GM12878 (cell line): ENCODE measurements at regions not wholly inside any gene's neighbourhood (a gene's known extent, or its start where the extent isn't known, plus 50 kb on each side); places are given as distances from the start of the nearest gene placed in this dataset.

Experiments used
- ATAC-seq: fragments of 200-7000 bp; cut with Tn5 transposase; 3 replicates; pipeline ENCODE4 v1.9.1; 2020; ENCODE audit warnings: mild to moderate bottlenecking, moderate library complexity
- BruUV-seq: library from RNA; stranded (reverse); fragments of 400-500 nt; replicated peaks from 2 replicates; lab custom pipeline; 2021; lab: Mats Ljungman, UMichigan
- CTCF ChIA-PET: fragments of 300-600 bp; sonication (Branson Sonifier 250); formaldehyde crosslinking; extraction: SDS; loops from one replicate; lab custom pipeline; 2021; ENCODE audit warnings: inconsistent platforms; lab: Yijun Ruan, JAX
- POLR2A ChIA-PET: fragments of 350-600 bp; formaldehyde crosslinking; extraction: SDS; loops from one replicate; lab custom pipeline; 2021; ENCODE audit warnings: inconsistent platforms; lab: Charles Lee
- RAD21 ChIA-PET: fragments of 300-600 bp; sonication (Branson Sonifier 250); formaldehyde crosslinking; loops from one replicate; lab custom pipeline; 2023; ENCODE audit warnings: antibody characterized with exemption; ENCODE audit not compliant: unreplicated experiment; lab: Charles Lee
- SMC1A ChIA-PET: fragments of 300-600 bp; sonication (Branson Sonifier 250); formaldehyde crosslinking; loops from one replicate; lab custom pipeline; 2023; ENCODE audit not compliant: unreplicated experiment, uncharacterized antibody; lab: Charles Lee
- DNase-seq: peaks from one replicate; pipeline ENCODE4 v3.0.0-alpha.2; 2011; ENCODE audit warnings: low read depth, low spot score
- FAIRE-seq: peaks from 3 replicates; lab custom pipeline; 2011; peaks lifted over from hg19 to GRCh38; lab: Jason Lieb, UNC
- H2AFZ ChIP-seq: 2 replicates; pipeline ENCODE4 v1.6.0; 2011; ENCODE audit warnings: low read depth, low read length, control low read depth; ENCODE audit not compliant: control insufficient read depth
- H3K27ac ChIP-seq: 2 replicates; pipeline ENCODE4 v1.5.1; 2011; ENCODE audit warnings: control low read depth; ENCODE audit not compliant: control insufficient read depth, insufficient read depth
- H3K27me3 ChIP-seq, 2 experiments: replicated peaks in 1 of 2; 2 replicates each; pipeline versions ENCODE4 v1.6.0 to v1.6.1; 2011; ENCODE audit warnings: low read length in 1 of 2; ENCODE audit not compliant: control insufficient read depth in 2 of 2, insufficient read depth in 2 of 2
- H3K36me3 ChIP-seq, 2 experiments: 2 replicates each; pipeline ENCODE4 v1.5.1; 2011; ENCODE audit warnings: low read length in 1 of 2; ENCODE audit not compliant: control insufficient read depth in 2 of 2, insufficient read depth in 2 of 2
- H3K4me1 ChIP-seq: 2 replicates; pipeline ENCODE4 v1.6.1; 2011; ENCODE audit warnings: mild to moderate bottlenecking, low read length, moderate library complexity, mixed read lengths; ENCODE audit not compliant: control insufficient read depth, insufficient read depth
- H3K4me2 ChIP-seq: 2 replicates; pipeline ENCODE4 v1.6.0; 2011; ENCODE audit warnings: control low read depth; ENCODE audit not compliant: control insufficient read depth, insufficient read depth
- H3K4me3 ChIP-seq: fragments of 200-600 bp; sonication (generic); 2 replicates; pipeline ENCODE4 v1.5.1; 2016
- H3K79me2 ChIP-seq: 2 replicates; pipeline ENCODE4 v1.6.0; 2011; ENCODE audit warnings: low read length; ENCODE audit not compliant: control insufficient read depth, insufficient read depth
- H3K9ac ChIP-seq: 2 replicates; pipeline ENCODE4 v1.8.0; 2011; ENCODE audit warnings: low read length, control low read depth, mixed read lengths; ENCODE audit not compliant: control insufficient read depth, insufficient read depth
- H3K9me3 ChIP-seq: replicated peaks from 3 replicates; pipeline ENCODE4 v1.5.1; 2011; ENCODE audit warnings: mild to moderate bottlenecking, low read length; ENCODE audit not compliant: control insufficient read depth, insufficient read depth
- H4K20me1 ChIP-seq: 2 replicates; pipeline ENCODE4 v1.6.0; 2011; ENCODE audit not compliant: control insufficient read depth, insufficient read depth
- HDGF ChIP-seq: fragments of 450-650 bp; IDR thresholded peaks from 2 replicates; pipeline ENCODE4 v1.6.1; 2016; ENCODE audit warnings: antibody characterized with exemption
- IKZF1 ChIP-seq: fragments of 450-650 bp; conservative IDR thresholded peaks from 2 replicates; pipeline ENCODE4 v1.6.1; 2017; ENCODE audit warnings: antibody characterized with exemption, mild to moderate bottlenecking
- JUND ChIP-seq: IDR thresholded peaks from 2 replicates; pipeline ENCODE4 v1.6.1; 2012; ENCODE audit warnings: low read depth, mild to moderate bottlenecking, low read length, improper control_type of control experiment, moderate library complexity
- LARP7 ChIP-seq: fragments of 450-650 bp; IDR thresholded peaks from 2 replicates; pipeline ENCODE4 v1.6.1; 2017; ENCODE audit warnings: mild to moderate bottlenecking
- MEF2A ChIP-seq: IDR thresholded peaks from 2 replicates; pipeline ENCODE4 v1.6.1; 2011; ENCODE audit warnings: low read depth, mild to moderate bottlenecking, low read length, moderate library complexity; ENCODE audit not compliant: insufficient read depth
- MTA3 ChIP-seq: IDR thresholded peaks from 2 replicates; pipeline ENCODE4 v1.6.1; 2012; ENCODE audit warnings: low read length, inconsistent platforms, borderline replicate concordance
- RCOR1 ChIP-seq: conservative IDR thresholded peaks from 2 replicates; pipeline ENCODE4 v1.6.1; 2012; ENCODE audit warnings: low read depth, low read length, improper control_type of control experiment
- SP1 ChIP-seq: IDR thresholded peaks from one replicate; pipeline ENCODE4 v1.6.1; 2011; ENCODE audit warnings: low read depth, low read length
- STAT3 ChIP-seq: IDR thresholded peaks from 2 replicates; pipeline ENCODE4 v1.6.1; 2011; ENCODE audit warnings: low read depth, low read length, improper control_type of control experiment
- TBL1XR1 ChIP-seq: IDR thresholded peaks from 2 replicates; pipeline ENCODE4 v1.6.1; 2012; ENCODE audit warnings: low read depth, low read length, improper control_type of control experiment
- WGBS: methylation state at CpG from one replicate; pipeline ENCODE4 v1.1.6; 2016; ENCODE audit warnings: low lambda C conversion rate; ENCODE audit not compliant: insufficient replicate concordance, insufficient coverage; ENCODE audit errors: missing lambda C conversion rate; 5-methylcytosine and 5-hydroxymethylcytosine counted together
- in situ Hi-C: fragments of 300-500 bp; cut with MboI; formaldehyde crosslinking; loops from 9 replicates; pipeline ENCODE4 v1.14.3; 2018; ENCODE audit warnings: mixed read lengths
- intact Hi-C: fragments of 100-400 bp; cut with micrococcal nuclease; formaldehyde crosslinking; loops from one replicate; pipeline ENCODE4 v1.14.2; 2022; ENCODE audit not compliant: unreplicated experiment
- TF ChIP-seq, protein P1 (sequence below): IDR thresholded peaks from 2 replicates; pipeline ENCODE4 v1.6.1; 2011; ENCODE audit warnings: low read depth, low read length, improper control_type of control experiment, borderline replicate concordance
- TF ChIP-seq, protein P2 (sequence below), 3 experiments: IDR thresholded peaks in 2 of 3; conservative IDR thresholded peaks in 1 of 3; 2 replicates each; pipeline ENCODE4 v1.5.1; 2011; ENCODE audit warnings: low read depth in 3 of 3, low read length in 3 of 3, mild to moderate bottlenecking in 3 of 3, control low read depth in 2 of 3, moderate library complexity in 2 of 3, inconsistent platforms in 1 of 3, mixed read lengths in 1 of 3; ENCODE audit not compliant: control insufficient read depth in 2 of 3, insufficient read depth in 1 of 3; ENCODE audit errors: extremely low read depth in 1 of 3

DNA sequence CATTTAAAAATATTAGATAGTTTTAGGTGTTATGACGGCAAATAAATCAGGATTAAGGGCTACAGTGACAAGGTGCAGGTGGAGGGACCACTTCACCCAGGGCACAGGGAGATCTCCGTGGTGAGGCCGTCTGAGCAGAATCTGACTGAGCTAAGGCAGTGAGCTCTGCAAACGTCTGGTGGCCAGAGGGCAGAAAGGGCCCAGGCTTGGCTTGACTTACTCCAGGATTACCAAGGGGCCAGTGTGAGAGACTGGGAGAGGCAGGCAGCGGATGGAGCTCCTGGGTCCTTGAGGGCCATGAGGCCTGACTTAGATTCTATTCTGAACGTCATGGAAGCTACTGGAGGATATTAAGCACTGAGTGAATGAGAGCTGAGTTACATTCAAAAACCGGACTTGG is 125.9 kb upstream of the B3GAT1 start:
- Histone ChIP-seq H3K4me2 (no peak overlapping the region), H2AFZ (no peak overlapping the region), H3K27me3 (peaks cover 0 to 4% of the 10 kb centered on the region in 2 experiments; a peak in 2 of 4 replicates), H3K27ac (no peak overlapping the region), H3K79me2 (no peaks in the 10 kb centered on the region), H3K9ac (no peak overlapping the region), H4K20me1 (no peaks in the 10 kb centered on the region), H3K9me3 (no peaks in the 10 kb centered on the region), H3K4me1 (no peaks in the 10 kb centered on the region), H3K36me3 (no peaks in the 10 kb centered on the region), H3K4me3 (no peak overlapping the region)
- TF ChIP-seq STAT3: no peak
- no peak for TF ChIP-seq TBL1XR1
- TF ChIP-seq SP1: no peak
- SMC1A ChIA-PET: no interaction called here
- in situ Hi-C loops: no loop called here
- no TSS peak for BruUV-seq
- WGBS: 20% methylated on average over 7 of the region's 7 CpGs
- RAD21 ChIA-PET: no interaction called here
- POLR2A ChIA-PET: no interaction called here
- ATAC-seq: no peak
- DNase-seq: no peak
- no peak for FAIRE-seq
- intact Hi-C loops: no loop called here
- CTCF ChIA-PET: no interaction called here

DNA sequence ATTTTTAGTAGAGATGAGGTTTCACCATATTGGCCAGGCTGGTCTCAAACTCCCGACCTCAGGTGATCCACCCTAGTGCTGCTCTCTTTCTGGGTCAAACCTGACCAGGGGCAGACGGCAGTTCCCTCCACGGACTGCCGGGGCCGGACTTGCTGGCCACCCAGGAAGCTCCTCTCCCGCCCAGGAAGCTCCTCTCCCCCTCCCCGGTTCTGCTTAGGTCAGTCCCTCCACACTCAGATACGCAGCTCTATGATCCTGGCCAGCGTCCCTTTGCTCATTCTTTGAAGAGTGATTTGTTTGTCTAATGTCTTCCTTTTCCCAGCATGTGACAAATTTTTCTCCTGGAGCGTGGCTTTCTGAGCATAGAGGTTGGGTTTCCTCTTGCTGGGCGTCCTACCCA is 125.3 kb upstream of the B3GAT1 start:
- H4K20me1 ChIP-seq: no peaks in the 10 kb centered on the region
- H3K27me3 ChIP-seq: peaks cover 0 to 4% of the 10 kb centered on the region in 2 experiments; a peak in 2 of 4 replicates
- ChIA-PET POLR2A (no interaction called here), SMC1A (no interaction called here)
- no peak overlapping the region for H3K4me3 ChIP-seq
- no peaks in the 10 kb centered on the region for H3K79me2 ChIP-seq
- H3K9me3 ChIP-seq: no peaks in the 10 kb centered on the region
- in situ Hi-C loops: no loop called here
- ATAC-seq: no peak
- no peak for FAIRE-seq
- TF ChIP-seq RCOR1: no peak
- no peak for TF ChIP-seq JUND
- TF ChIP-seq MEF2A: no peak
- no peak for TF ChIP-seq MTA3
- TF ChIP-seq LARP7: no peak
- TF ChIP-seq IKZF1: no peak
- TF ChIP-seq, protein P1, sequence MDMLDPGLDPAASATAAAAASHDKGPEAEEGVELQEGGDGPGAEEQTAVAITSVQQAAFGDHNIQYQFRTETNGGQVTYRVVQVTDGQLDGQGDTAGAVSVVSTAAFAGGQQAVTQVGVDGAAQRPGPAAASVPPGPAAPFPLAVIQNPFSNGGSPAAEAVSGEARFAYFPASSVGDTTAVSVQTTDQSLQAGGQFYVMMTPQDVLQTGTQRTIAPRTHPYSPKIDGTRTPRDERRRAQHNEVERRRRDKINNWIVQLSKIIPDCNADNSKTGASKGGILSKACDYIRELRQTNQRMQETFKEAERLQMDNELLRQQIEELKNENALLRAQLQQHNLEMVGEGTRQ: no peak
- TF ChIP-seq, protein P2, sequence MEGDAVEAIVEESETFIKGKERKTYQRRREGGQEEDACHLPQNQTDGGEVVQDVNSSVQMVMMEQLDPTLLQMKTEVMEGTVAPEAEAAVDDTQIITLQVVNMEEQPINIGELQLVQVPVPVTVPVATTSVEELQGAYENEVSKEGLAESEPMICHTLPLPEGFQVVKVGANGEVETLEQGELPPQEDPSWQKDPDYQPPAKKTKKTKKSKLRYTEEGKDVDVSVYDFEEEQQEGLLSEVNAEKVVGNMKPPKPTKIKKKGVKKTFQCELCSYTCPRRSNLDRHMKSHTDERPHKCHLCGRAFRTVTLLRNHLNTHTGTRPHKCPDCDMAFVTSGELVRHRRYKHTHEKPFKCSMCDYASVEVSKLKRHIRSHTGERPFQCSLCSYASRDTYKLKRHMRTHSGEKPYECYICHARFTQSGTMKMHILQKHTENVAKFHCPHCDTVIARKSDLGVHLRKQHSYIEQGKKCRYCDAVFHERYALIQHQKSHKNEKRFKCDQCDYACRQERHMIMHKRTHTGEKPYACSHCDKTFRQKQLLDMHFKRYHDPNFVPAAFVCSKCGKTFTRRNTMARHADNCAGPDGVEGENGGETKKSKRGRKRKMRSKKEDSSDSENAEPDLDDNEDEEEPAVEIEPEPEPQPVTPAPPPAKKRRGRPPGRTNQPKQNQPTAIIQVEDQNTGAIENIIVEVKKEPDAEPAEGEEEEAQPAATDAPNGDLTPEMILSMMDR (IDR thresholded peaks at IDR 0.05 in 2 of 3, conservative IDR thresholded peaks at IDR 0.05 in 1 of 3; ENCODE audit: control insufficient read depth in 2 of 3, extremely low read depth in 1 of 3, insufficient read depth in 1 of 3, low read depth in 3 of 3, low read length in 3 of 3): no peak
- TF ChIP-seq HDGF: no peak
- TF ChIP-seq, all 136 proteins: peak for 0
- ChIA-PET CTCF (no interaction called here), RAD21 (no interaction called here)
- intact Hi-C loops: no loop called here
- no peaks in the 10 kb centered on the region for H3K4me1 ChIP-seq
- 16% methylated on average over 11 of the region's 11 CpGs for WGBS
- H3K9ac ChIP-seq: no peak overlapping the region
- no peaks in the 10 kb centered on the region for H3K36me3 ChIP-seq
- H3K4me2 ChIP-seq: no peak overlapping the region
- BruUV-seq: no TSS peak
- no peak for DNase-seq
- H2AFZ ChIP-seq: no peak overlapping the region
- H3K27ac ChIP-seq: no peak overlapping the region
